HG03520 (cell line): ENCODE measurements at regions not wholly inside any gene's neighbourhood (a gene's known extent, or its start where the extent isn't known, plus 50 kb on each side); places are given as distances from the start of the nearest gene placed in this dataset.

ENCODE experiments used
- ATAC-seq: cut with Tn5 transposase; IDR thresholded peaks from one replicate; pipeline ENCODE4 v1.9.1; 2021; ENCODE audit warnings: mild to moderate bottlenecking, moderate library complexity; ENCODE audit not compliant: unreplicated experiment

DNA sequence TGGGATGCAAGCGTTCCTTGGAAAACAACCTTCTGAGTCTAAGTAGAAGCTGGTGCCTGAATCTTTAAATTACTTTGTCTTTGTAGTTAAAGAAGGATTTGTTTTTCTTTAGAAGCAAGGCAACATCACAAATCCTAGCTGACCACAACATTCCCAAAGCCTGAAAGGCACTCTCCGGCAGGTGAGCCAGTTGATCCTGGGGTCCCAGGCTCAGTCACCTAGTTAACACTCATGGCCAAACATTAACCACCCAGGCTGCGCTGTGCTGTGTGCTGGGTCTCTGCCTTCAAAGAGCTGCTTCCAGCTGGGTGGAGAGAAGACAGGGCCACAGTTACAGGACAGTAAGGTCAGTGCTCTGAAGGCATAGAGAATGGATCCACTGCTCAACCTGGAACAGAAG lies 120.0 kb upstream of the TRIB2 start:
- ATAC-seq, result no peak

DNA sequence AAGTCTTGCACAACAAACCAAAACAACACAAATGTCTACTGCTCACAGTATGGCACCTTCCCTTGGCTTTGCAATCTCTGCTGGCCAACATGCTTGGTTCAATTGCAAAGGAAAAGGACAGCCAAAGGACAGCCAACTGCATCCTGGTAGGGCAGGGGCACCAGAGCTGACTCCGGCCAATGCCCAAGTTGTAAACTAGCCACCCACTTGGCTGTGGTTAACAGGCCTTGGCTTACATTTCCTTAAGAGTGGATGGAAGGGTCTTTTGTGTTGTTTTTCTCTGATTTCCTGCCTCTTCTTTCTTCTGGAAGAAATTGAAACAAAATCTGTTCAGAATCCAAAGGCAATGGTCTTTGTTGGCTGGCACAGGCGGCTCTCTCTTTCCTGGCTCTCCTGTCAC lies 119.1 kb upstream of the TRIB2 start:
- no peak for ATAC-seq

DNA sequence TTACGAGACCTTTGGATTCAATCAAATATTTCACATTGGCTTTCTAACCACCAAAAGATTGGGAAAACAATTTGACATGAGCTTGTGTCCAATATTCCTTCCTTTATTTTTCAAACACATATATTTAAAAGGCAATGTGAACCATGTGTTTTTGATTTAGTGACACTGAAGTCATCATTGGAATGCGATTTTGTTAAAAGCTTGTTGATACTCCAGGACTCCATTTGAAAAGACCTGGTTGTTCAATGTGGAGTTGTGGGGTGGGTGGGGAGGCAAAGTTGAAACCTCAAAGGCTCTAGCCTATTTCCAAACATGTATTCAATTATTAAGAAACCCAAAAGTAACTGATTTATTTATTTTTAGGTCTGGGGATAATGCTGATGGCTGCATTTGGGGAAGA lies 114.1 kb upstream of the TRIB2 start:
- no peak for ATAC-seq

DNA sequence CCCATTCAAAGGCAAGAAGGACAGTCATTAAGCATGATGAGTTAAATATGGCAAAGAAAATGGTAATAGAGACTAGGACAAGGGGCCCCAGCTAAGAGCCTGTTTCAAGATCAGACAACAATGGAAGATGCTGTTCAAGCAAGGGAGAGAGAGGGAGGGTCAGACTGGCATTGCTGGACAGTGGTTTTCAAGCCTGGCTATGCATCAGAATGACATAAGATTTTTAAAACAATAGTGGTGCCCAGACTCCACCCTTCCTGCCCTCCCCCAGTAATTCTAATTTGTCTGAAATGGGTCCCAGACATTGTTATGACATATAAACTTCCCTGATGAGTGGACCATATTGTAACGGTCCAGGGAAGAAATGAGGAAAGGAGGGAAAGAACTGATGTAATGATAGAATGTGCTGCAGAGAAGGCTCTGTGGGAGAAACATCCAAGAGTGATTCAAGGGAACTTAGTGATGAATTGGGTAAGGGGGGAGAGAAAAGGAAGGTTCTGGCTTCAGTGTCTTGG lies 112.9 kb upstream of the TRIB2 start:
- ATAC-seq, result no peak

DNA sequence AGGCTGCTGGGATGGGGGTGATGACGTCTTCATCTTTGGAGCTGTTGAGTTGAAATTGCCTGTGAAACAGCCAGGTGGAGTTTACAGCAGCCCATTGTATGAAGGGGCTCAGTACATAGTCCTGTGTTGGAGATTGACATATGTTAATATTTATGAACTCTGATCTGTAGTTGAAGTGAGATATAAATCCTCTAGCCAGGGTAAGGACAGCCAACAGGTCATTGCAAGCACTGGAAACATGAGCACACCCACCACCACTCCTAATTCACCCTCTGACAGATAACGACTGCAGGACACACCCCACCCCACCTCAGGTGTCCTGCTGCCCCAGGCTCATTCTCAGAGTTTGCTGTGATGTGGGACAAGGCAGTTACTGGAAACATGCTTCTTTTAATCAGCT lies 112.4 kb upstream of the TRIB2 start:
- no peak for ATAC-seq

DNA sequence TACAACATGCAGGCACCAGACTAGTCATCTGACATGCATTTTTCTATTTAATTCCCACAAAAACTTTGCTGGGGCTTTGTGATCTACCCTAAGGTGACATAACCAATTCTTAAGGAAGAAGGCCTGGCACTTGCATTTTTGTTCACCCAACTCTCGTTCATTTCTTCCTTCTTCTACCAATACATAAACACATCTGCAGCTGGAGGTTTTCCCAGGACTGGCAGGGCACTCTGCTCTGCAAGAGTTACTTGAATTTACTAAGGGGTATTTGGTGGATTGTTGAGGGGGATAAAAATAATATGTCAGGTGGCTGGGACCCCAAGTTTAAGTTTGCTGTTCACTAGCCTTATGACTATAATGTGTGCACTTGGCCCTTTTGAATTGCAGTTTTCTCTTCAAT lies 111.4 kb upstream of the TRIB2 start:
- ATAC-seq, result no peak

DNA sequence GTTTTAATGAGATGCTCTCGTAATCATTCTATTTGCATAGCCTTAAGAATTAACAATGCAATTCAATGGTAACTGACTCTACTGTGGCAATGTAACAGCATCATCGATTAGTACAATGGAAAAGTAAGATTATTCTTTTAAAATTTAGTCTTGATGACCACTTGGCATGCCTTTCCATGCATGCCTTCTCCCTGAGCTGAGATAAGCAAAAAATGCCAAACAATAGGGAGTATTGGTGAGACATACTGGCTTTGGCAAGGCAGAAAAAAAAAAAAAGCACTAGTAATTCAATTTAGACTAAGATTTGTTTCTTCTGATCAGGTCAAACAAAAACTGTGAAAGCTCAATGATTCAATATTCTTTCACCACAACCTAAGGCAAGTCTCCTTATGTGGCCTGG lies 110.8 kb upstream of the TRIB2 start:
- no peak for ATAC-seq

DNA sequence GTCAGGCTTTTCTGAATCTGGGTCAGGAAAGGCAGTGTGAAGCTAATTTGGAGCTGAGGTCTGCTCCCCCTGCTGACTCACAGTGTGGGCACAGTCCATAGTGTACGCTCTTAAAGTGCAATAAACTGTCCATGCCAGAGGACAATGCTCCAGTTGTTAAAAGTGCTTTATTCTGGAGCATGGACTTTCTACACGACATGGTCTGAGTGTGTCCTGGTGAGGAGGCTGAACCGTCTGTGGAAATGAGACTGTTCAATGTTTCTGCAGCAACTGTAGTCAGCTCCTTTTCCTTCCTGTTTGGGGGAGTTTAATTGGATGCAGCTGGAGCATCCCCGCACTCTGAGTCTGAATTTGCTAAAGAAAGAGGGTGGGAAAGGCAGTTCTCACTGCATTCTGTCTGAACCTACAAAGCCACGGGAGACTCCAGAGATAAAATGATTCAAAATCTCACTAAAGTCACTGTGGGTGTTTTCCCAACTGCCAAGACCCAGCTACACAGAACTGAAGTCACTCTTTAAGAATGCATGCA lies 110.2 kb upstream of the TRIB2 start:
- ATAC-seq, result no peak

DNA sequence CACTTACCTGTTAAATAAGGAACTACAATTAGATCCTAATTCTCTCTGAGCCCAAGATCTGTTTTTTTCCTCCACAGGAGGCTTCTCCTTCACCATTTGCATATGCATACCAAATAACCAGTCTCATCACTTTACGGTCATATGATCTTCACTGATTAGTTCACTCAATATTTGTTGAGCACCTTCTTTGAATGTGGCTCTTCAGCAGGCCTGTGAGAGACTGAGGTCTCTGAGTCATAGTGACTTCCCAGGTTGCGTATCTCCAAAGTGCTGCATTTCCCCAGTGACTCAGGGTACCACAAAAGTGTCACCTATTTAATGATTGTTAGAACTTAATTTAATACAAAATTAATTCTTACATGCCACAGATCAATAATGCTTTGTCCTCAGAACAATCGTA lies 108.8 kb upstream of the TRIB2 start:
- no peak for ATAC-seq

DNA sequence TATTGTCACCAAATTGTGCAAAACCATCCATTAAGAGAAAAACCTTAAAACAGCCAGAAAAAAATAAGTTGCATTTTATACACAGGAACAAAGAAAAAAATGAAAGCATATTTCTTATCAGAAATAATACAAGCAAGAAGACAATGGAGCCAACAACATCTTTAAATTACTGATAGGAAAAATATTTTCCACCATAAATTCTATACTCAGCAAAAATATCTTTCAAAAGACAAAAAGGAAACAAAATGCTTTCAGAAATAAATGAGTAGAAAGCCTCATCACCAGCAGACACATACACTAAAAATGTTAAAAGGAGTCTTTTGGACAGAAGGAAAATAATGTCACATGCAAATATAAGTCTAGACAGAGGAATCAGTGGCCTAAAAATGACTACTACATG lies 106.4 kb upstream of the TRIB2 start:
- no peak for ATAC-seq

DNA sequence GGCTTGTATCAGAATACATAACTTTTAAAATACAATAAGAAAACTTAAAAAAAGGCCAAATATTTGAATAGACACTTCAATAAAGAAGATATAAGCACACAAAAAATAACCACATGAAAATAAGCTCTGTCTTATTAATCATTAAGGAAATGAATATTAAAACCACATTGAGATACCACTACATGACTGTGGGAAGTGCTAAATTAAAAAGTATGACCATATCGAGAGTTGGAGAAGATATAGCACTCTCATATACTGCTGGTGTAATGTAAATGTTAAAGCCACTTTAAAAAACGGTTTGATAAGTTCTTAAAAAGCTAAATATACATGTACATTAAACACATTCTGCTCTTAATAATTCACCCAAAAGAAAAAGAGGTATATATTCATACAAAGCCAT lies 104.6 kb upstream of the TRIB2 start:
- ATAC-seq, result no peak

DNA sequence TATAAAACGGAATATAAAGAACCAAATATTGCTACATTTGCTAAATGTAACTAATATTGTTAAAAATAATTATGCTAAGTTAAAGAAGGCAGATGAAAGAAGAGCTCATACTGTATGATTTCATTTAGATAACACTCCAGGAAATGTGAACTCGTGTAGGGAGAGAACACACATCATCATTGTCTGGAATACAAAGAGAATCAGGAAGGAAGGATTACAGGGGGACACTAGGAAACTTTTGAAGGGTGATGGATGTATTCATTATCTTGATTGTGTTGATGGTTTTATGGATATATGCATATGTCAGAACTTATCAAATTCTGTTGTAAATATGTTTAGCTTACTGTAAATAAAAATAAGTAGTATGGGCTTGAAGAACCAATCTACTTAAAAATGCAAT lies 104.1 kb upstream of the TRIB2 start:
- no peak for ATAC-seq

DNA sequence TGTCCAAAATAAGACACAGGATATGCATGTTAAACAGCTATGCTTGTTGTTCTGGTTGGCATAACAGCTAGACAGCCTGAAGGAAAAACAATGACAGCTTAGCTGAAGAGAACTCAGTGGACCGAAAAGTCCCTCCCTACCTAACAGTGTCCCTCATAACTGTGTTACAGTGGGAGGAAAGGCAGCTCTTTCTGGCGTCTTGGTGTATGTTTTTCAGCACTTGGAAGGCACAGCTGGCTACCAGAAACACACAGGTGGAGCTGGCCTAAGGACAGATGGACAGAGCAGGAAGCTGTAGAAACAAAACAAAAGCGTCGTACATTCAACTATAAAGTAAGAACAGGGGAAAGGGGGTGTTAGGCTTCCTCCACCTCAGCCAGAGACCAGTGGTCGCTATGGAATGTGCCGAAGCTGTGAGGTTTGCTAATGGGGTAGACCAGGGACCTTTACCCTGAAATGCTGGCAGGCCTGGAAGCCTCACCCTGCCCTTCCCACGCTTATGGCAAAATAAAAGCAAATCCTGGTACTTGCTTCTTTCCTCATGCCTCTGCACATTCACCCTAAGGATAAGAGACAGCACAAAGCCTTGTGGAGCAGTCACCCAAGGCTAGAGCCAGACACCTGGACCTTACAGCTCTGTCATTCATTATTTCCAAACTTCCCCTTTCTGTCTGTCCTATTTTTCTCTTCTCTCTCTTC lies 103.5 kb upstream of the TRIB2 start:
- no peak for ATAC-seq

DNA sequence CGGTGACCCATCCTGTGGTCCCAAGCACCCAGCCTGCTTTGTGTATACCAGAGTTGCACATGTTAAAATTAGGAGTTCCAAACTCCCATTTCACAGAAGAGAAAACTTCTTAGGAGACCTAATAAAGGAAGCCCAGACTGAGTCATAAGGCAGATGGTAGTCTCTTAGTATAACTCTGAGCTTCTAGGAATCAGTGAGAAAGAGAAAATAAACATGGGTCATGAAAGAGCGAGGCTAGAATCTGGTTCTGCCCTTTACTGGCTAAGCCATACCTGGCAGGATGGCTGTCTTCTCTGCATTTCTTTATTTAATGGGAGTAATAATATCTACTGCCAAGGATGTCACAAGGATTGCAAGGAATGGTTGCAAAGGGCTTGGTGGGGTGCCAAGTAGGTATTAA lies 101.2 kb upstream of the TRIB2 start:
- no peak for ATAC-seq

DNA sequence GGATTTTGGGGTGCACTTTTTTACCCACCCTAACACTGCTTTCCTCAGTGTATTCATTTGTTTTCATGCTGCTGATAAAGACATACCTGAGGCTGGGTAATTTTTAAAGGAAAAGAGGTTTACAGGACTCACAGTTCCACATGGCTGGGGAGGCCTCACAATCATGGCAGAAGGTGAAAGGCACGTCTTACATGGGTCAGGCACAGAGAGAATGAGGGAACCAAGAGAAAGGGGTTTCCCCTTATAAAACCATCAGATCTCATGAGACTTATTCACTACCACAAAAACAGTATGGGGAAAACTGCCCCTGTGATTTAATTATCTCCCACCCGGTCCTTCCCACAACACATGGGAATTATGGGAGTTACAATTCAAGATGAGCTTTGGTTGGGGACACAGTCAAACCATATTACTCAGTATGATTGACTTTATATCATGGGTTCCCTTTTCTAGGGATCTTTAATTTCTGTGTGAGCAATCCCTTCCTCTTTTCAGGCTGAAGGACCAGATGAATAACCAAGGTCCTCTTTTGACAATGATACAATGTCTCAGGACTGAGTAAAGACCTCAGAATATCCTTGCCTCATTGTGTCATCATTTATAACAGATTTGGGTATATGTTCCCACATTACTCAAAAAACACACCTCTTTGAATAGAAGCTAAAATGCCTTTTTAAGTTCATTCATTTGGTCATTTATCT lies 100.1 kb upstream of the TRIB2 start:
- no peak for ATAC-seq

DNA sequence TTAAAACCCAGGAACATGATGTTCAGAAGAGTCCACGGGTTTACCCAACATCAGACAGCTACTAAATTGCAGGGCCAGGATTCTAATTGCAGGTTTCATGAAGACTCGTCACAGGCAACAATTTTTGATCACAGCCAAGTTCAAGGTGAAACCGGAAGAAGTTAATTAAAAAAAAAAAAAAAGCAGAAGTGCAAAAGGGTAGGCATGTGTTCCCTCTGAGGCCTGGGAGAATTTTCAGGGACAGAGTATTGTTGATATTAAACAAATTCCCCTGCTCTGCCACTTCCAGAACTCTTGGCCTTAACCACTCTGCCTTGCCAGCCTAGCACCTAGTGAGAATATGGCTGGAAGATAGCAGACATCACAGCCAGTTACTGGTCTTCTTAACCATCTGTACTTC lies 99.4 kb upstream of the TRIB2 start:
- ATAC-seq, result no peak

DNA sequence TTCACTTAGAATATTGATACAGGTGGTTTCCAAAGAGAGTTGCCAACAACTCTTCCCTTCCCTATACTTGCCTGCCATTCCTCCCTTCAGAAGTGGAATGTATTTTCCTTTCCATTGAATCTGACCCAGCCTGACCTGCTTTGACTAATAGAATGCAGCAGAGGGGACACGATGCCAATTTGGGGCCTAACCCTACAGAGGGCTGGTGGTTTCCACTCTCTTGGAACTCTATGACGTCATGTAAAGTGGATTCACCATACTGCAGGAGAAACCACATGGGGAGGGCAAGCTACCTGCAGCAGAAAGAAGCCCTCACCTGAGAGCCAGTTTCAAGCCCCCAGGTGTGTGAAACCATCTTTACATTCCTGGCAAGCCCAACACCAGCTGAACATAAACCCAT lies 98.9 kb upstream of the TRIB2 start:
- no peak for ATAC-seq

DNA sequence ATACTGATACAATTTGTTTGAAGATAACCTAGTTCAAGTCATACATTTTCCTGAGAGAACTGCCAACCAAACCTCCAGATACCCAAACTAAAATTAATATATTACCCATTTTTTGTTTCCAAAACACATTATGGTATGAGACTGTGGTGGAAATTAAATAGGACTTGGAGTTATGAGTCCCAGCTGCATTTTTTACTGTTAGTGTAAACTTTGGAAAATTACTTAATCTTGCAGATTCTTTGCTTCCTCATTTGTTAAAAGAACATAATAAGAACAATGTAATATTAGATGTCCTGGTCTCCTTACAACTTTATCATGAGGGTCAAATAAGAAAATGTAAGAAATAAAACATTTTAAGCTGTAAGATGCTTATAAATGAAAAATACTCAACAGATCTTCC lies 98.2 kb upstream of the TRIB2 start:
- ATAC-seq, result no peak

DNA sequence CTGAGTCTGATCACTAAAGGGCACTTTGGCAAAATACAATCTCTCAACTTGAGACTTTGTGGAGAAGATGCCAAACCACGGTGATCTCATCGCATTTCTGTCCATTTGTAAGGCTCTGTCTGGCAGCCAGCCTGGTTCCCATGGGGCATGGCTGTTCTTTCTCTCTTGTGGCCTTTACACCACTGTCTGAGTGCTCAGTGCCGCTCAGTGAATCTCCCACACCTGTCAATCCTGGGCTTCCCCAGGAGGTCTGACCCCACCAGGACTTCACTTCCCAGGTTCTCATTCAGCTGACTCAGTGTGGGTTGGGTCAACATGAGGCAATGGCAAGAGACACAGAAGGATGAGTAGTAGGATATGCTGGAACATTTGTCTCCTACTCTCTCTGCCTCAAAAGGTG lies 96.8 kb upstream of the TRIB2 start:
- ATAC-seq, result no peak

DNA sequence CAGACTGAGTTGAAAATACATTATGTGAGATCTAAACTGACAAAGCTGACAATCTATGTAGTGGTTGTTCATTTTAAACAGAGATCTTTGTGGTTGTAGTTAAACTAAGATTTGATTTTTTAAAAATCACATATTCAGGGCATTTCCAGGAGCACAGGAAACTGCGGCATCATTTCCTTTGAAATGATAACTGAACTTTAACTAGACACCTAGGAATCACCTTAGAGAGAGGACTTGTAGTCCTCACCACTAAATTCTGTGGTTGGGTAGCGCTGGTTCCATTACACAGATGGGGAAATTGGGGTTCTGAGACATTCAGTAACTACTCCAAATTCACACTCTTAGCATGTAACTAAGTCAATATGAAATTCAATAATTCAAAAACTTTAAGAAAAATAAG lies 96.0 kb upstream of the TRIB2 start:
- ATAC-seq, result no peak

DNA sequence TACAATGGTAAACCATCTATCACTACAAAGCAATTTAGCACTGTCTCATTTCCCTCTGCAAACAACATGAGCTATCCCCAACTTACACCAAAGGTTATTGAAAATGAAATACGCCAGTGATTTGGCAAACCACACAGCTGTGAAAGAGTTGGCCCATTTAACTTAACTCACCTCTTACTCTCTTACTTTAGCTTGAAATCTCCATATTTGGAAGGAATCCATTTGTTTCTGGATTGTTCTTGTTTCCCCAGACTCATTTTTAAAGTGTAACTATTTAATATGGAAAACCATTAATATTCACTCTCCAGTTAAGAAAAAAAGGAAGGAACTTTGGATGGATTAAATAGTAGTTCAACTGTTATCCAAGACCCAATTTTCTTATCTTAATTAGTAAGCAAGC lies 93.7 kb upstream of the TRIB2 start:
- no peak for ATAC-seq

DNA sequence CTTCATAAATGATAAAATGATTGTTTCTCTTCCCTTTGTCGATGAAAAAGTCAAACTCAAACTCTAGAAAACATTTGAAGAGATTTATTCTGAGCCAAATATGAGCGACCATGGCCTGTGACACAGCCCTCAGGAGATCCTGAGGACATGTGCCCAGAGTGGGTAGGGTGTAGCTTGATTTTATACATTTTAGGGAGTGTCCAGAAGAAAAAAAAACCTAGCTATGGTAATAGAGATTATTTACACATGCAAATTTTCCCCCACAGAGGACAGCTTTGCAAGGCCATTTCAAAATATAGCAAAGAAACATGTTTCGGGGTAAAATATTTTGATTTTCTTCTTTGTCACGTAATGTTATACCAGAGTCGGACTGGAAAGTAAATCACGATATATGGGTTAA lies 92.4 kb upstream of the TRIB2 start:
- no peak for ATAC-seq
